Tibial artery (tissue), 4 donors: ENCODE measurements at regions not wholly inside any gene's neighbourhood (a gene's known extent, or its start where the extent isn't known, plus 50 kb on each side); places are given as distances from the start of the nearest gene placed in this dataset.

Experiments
- DNase-seq, 2 donors: peaks; one replicate each; pipeline ENCODE4 v3.0.0-alpha.2; 2019
- H3K27ac ChIP-seq, 2 donors: fragments of 200-600 bp; sonication (generic) in 1 of 2; 1 replicate in 1 of 2; 2 replicates in 1 of 2; pipeline ENCODE4 v1.5.1; 2018 to 2019; ENCODE audit warnings: mild to moderate bottlenecking in 1 of 2
- H3K27me3 ChIP-seq, 2 donors: fragments of 200-600 bp; sonication (generic) in 1 of 2; one replicate each; pipeline versions ENCODE4 v1.5.1 to v1.6.0; 2016 to 2019
- H3K36me3 ChIP-seq, 3 donors: fragments of 200-600 bp; sonication (generic) in 2 of 3; one replicate each; pipeline ENCODE4 v1.5.1; 2016 to 2019; ENCODE audit warnings: mild to moderate bottlenecking in 2 of 3
- H3K4me1 ChIP-seq, 4 donors: fragments of 200-600 bp; sonication (generic) in 2 of 4; 1 replicate in 3 of 4; 2 replicates in 1 of 4; pipeline ENCODE4 v1.5.1; 2016 to 2019
- H3K4me3 ChIP-seq, 2 donors: fragments of 200-600 bp; sonication (generic) in 1 of 2; 1 replicate in 1 of 2; 2 replicates in 1 of 2; pipeline ENCODE4 v1.5.1; 2018 to 2019; ENCODE audit warnings: mild to moderate bottlenecking in 2 of 2
- H3K9me3 ChIP-seq, 3 donors: fragments of 200-600 bp; sonication (generic) in 1 of 3; one replicate each; pipeline ENCODE4 v1.5.1; 2016 to 2019
- intact Hi-C: fragments of 100-400 bp; cut with DNase I; formaldehyde crosslinking; loops from one replicate; pipeline ENCODE4 v1.15.0; 2023; ENCODE audit warnings: low total_unique reads
- TF ChIP-seq, protein P1 (sequence below), 2 experiments: fragments of 200-600 bp in 1 of 2; fragments of 450-650 bp in 1 of 2; IDR thresholded peaks; one replicate each; pipeline ENCODE4 v1.5.1; 2017 to 2019; ENCODE audit warnings: antibody characterized with exemption in 2 of 2, mild to moderate bottlenecking in 1 of 2, moderate library complexity in 1 of 2

DNA sequence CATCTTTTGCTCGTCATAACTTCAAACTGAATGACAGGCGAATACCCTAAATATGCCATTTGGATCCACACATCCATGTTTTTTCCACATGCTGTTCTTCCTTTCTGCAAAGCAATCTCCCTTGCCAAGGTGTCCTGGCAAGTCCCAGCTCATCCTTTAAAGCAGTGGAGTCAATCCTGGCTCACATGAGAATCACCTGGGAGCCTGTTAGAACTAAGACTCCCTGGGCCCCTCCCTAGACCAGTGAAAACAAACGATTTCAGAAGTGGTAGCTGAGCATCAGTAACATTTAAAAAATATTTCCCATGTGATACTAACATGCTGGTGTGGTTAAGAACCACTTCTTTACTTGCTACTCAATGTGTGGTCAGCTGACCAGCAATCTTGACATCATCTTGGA, 50.6 kb upstream of the PARD3B start:
- DNase-seq, result no peak
- Histone ChIP-seq H3K27ac (no peak overlapping the region), H3K27me3 (no peaks in the 10 kb centered on the region), H3K36me3 (no peaks in the 10 kb centered on the region), H3K4me1 (peaks cover 0 to 13% (median 0%) of the 10 kb centered on the region in 4 donors), H3K4me3 (no peak overlapping the region), H3K9me3 (no peaks in the 10 kb centered on the region)
- intact Hi-C loops, result no loop called here
- TF ChIP-seq, protein P1, sequence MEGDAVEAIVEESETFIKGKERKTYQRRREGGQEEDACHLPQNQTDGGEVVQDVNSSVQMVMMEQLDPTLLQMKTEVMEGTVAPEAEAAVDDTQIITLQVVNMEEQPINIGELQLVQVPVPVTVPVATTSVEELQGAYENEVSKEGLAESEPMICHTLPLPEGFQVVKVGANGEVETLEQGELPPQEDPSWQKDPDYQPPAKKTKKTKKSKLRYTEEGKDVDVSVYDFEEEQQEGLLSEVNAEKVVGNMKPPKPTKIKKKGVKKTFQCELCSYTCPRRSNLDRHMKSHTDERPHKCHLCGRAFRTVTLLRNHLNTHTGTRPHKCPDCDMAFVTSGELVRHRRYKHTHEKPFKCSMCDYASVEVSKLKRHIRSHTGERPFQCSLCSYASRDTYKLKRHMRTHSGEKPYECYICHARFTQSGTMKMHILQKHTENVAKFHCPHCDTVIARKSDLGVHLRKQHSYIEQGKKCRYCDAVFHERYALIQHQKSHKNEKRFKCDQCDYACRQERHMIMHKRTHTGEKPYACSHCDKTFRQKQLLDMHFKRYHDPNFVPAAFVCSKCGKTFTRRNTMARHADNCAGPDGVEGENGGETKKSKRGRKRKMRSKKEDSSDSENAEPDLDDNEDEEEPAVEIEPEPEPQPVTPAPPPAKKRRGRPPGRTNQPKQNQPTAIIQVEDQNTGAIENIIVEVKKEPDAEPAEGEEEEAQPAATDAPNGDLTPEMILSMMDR (IDR thresholded peaks at IDR 0.05), result no peak

DNA sequence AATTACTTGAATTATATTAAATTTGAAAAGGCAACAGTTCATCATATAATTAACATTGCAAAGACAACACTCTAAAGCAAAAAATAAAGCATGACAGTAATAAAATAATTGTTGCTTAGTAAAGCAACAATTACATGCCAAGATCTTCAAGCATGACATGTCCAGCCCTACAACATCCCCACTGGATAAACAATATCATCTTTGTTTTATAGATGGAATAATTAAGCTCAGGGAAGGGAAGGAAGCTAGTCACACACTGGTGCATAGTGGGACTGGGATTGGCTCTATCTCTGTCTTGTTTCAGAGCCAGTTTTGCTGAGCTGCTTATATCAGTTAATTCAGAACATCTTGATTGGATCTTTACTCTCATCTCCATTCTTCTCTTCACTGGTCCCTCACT, 49.9 kb upstream of the PARD3B start:
- intact Hi-C loops, result no loop called here
- no peaks in the 10 kb centered on the region for H3K9me3 ChIP-seq
- peaks cover 0 to 13% (median 0%) of the 10 kb centered on the region in 4 donors for H3K4me1 ChIP-seq
- H3K27me3 ChIP-seq, result no peaks in the 10 kb centered on the region
- TF ChIP-seq, protein P1 (IDR thresholded peaks at IDR 0.05), result no peak
- H3K36me3 ChIP-seq, result no peaks in the 10 kb centered on the region
- H3K27ac ChIP-seq, result no peak overlapping the region
- H3K4me3 ChIP-seq, result no peak overlapping the region
- DNase-seq, result no peak
